ENCODE measurements at regions not wholly inside any gene's neighbourhood (a gene's known extent, or its start where the extent isn't known, plus 50 kb on each side); places are given as distances from the start of the nearest gene placed in this dataset.
A peak's percentile ranks its signal among the peaks of the same experiment; 100 is the strongest.

- Histone ChIP-seq H3K36me3 (ENCODE audit: insufficient read depth in 1 of 2, low read depth in 1 of 2) (no peaks in the 10 kb centered on the region), H3K9me3 (no peaks in the 10 kb centered on the region), H3K4me1 (peaks cover 6% of the 10 kb centered on the region), H3K4me3 (no peak overlapping the region), H3K27ac (no peak overlapping the region), H3K27me3 (ENCODE audit: insufficient read depth in 3 of 3, low read length in 2 of 3) (no peaks in the 10 kb centered on the region)
- peak in 1 of 2 donors; percentile 36 for DNase-seq
- TF ChIP-seq CTCF (IDR thresholded peaks at IDR 0.05): no peak
- intact Hi-C loops (cut with DNase I): no loop called here
- no peak for ATAC-seq
- WGBS, 3 donors: 85 to 92% (median 87%) methylated on average over 15 of the region's 16 CpGs
These were observed 243.5 kb upstream of the MYT1L start for GRCh38 chr2:2574401-2575180.

GRCh38 chr2:2573658-2574293 lies 242.7 kb upstream of the MYT1L start:
- Histone ChIP-seq H3K9me3 (no peaks in the 10 kb centered on the region), H3K27me3 (ENCODE audit: insufficient read depth in 3 of 3, low read length in 2 of 3) (no peaks in the 10 kb centered on the region), H3K4me3 (no peak overlapping the region), H3K36me3 (ENCODE audit: insufficient read depth in 1 of 2, low read depth in 1 of 2) (no peaks in the 10 kb centered on the region), H3K4me1 (peaks cover 6% of the 10 kb centered on the region), H3K27ac (no peak overlapping the region)
- TF ChIP-seq CTCF (IDR thresholded peaks at IDR 0.05): no peak
- intact Hi-C loops (cut with DNase I): no loop called here
- ATAC-seq (no peak), DNase-seq (peak in 1 of 2 donors; percentile 16)
- WGBS, 3 donors: 94 to 97% (median 96%) methylated on average over 15 of the region's 15 CpGs

- ATAC-seq (no peak), DNase-seq (peak in 1 of 2 donors; percentile 16)
- Histone ChIP-seq H3K27me3 (ENCODE audit: insufficient read depth in 3 of 3, low read length in 2 of 3) (no peaks in the 10 kb centered on the region), H3K4me3 (no peak overlapping the region), H3K9me3 (no peaks in the 10 kb centered on the region), H3K4me1 (peaks cover 6% of the 10 kb centered on the region), H3K36me3 (ENCODE audit: insufficient read depth in 1 of 2, low read depth in 1 of 2) (no peaks in the 10 kb centered on the region), H3K27ac (no peak overlapping the region)
- no peak for TF ChIP-seq CTCF (IDR thresholded peaks at IDR 0.05)
- intact Hi-C loops (cut with DNase I): no loop called here
- 93 to 100% (median 96%) methylated on average over 4 of the region's 4 CpGs for WGBS, 3 donors
These were observed 242.1 kb upstream of the MYT1L start for GRCh38 chr2:2573205-2573604.

GRCh38 chr2:2572393-2573204 lies 241.5 kb upstream of the MYT1L start:
- Histone ChIP-seq H3K4me3 (no peak overlapping the region), H3K36me3 (ENCODE audit: insufficient read depth in 1 of 2, low read depth in 1 of 2) (no peaks in the 10 kb centered on the region), H3K27me3 (ENCODE audit: insufficient read depth in 3 of 3, low read length in 2 of 3) (no peaks in the 10 kb centered on the region), H3K4me1 (peaks cover 5% of the 10 kb centered on the region), H3K27ac (no peak overlapping the region), H3K9me3 (no peaks in the 10 kb centered on the region)
- intact Hi-C loops (cut with DNase I): no loop called here
- ATAC-seq: no peak
- DNase-seq: no peak
- no peak for TF ChIP-seq CTCF (IDR thresholded peaks at IDR 0.05)
- WGBS, 3 donors: 94 to 97% (median 97%) methylated on average over 25 of the region's 25 CpGs
